ENCODE measurements at regions not wholly inside any gene's neighbourhood (a gene's known extent, or its start where the extent isn't known, plus 50 kb on each side); places are given as distances from the start of the nearest gene placed in this dataset.

DNA sequence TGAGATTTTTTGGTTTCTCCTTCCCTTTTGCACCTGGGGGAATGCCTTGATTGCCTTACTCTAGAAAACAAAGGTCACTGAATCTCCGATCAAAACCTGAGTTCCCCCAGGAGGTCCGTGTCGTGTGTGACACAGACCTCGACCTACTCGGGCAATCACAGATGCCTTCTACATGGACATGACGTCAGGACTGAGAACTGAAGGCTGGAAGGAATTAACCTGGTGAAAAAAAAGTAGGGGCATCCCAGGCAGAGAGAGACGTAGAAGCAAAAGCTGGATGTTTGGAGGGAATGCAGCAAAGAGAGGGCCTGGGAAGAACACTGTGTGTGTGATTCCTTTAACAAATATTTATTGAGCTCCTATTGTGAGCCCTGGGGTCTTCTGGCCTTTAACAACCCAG lies 178.0 kb downstream of the PRDM2 start:
- Histone ChIP-seq H3K4me1 (ENCODE audit: control insufficient read depth in 5 of 5, insufficient read depth in 5 of 5, low read length in 5 of 5) (no peaks in the 10 kb centered on the region), H3K9me3 (ENCODE audit: control insufficient read depth in 5 of 5, low read length in 5 of 5) (peaks cover 0 to 3% (median 0%) of the 10 kb centered on the region in 5 donors), H3K36me3 (ENCODE audit: control insufficient read depth in 5 of 5, insufficient read depth in 5 of 5, low read length in 5 of 5) (no peaks in the 10 kb centered on the region), H3K9ac (ENCODE audit: low read length in 5 of 5) (no peak overlapping the region), H3K4me3 (ENCODE audit: low read depth in 1 of 5, low read length in 5 of 5) (no peak overlapping the region), H3K27me3 (ENCODE audit: control insufficient read depth in 5 of 5, insufficient read depth in 4 of 5, low read length in 5 of 5) (peaks cover 0 to 3% (median 0%) of the 10 kb centered on the region in 5 donors), H3K27ac (ENCODE audit: low read depth, low read length) (no peak overlapping the region)

DNA sequence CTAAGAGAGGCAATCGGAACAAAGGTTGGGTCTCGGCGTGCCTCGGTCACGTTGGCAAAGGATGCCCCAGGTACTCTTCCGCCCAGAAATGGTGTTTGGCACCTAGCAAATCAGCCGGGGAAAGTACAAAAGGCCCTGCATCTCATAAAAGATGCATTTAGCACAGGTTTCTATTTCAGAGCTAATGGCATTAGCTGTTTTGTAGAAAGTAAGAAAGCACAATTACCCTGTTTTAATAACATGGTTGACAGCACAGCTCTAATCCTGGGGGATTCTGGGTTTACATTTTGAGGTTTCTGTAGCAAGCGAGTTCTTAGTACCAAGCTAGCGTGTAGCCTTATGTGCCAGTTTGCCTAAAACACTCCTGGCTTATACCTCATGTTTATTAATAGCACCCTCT lies 178.5 kb downstream of the PRDM2 start:
- Histone ChIP-seq H3K27ac (ENCODE audit: low read depth, low read length) (no peak overlapping the region), H3K9me3 (ENCODE audit: control insufficient read depth in 5 of 5, low read length in 5 of 5) (peaks cover 0 to 3% (median 0%) of the 10 kb centered on the region in 5 donors), H3K27me3 (ENCODE audit: control insufficient read depth in 5 of 5, insufficient read depth in 4 of 5, low read length in 5 of 5) (peaks cover 0 to 3% (median 0%) of the 10 kb centered on the region in 5 donors), H3K36me3 (ENCODE audit: control insufficient read depth in 5 of 5, insufficient read depth in 5 of 5, low read length in 5 of 5) (no peaks in the 10 kb centered on the region), H3K4me1 (ENCODE audit: control insufficient read depth in 5 of 5, insufficient read depth in 5 of 5, low read length in 5 of 5) (no peaks in the 10 kb centered on the region), H3K9ac (ENCODE audit: low read length in 5 of 5) (no peak overlapping the region), H3K4me3 (ENCODE audit: low read depth in 1 of 5, low read length in 5 of 5) (no peak overlapping the region)

DNA sequence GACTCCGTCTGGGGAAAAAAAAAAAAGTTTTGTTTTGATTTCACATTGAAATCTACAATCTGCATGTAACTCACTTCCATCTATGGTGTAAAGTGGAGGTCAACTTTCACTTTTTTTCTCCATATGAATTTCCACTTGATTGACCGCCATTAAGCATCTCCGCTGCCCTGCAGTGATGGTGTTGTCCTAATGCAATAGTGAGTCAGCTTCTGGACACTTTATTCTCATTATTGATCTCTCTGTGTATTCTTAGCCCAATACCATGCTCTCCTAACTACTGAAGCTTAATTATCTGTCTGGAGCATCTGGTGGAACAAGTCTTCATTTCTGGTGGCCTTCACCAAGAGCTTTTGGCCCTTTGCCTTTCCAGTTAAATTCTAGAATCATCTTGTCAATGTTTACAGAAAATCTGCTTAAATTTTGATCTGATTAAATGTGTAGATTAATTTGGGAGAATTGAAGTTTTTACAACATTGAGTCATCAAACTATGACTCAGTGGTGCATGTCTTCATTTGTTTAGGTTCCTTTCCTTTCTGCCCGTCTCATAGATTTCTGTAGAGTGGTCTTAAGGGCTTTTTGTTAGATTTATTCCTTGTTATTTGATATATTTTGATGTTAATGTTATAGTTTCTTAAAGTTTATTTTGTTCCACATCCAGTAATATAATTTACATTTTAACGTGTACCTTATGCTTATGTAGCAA lies 181.5 kb downstream of the PRDM2 start:
- Histone ChIP-seq H3K27me3 (ENCODE audit: control insufficient read depth in 5 of 5, insufficient read depth in 4 of 5, low read length in 5 of 5) (no peaks in the 10 kb centered on the region), H3K4me1 (ENCODE audit: control insufficient read depth in 5 of 5, insufficient read depth in 5 of 5, low read length in 5 of 5) (no peaks in the 10 kb centered on the region)

DNA sequence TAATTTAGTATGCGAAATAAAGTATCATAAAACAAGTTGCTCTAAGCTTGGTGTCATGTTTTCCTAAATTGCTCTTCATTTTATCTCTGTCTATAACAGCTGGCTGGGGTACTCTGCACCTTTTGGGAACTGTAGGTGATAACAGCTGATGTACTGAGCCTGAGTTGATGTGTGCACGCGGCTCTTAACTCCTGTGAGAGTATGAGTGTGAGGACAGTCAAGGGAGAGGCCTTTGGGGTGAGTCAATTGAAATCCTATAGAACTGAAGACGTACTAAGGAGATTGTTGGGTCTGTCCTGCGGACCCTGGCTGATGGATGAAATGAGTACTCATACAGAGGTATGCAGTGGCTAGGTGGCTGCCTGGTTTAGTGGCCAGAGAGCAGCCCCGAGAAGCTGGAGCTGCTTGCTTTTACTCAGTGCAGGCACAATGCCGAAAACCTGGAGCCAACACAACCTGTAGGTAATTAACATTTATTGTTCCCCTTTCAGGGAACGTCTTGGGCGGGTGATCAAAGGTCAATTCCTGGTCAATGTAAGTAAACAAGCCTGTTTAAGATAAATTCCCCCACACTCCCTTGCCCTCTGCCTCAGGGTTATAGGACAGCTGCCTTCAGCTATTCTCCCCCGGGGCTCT lies 188.5 kb downstream of the PRDM2 start:
- Histone ChIP-seq H3K9ac (ENCODE audit: low read length in 5 of 5) (no peak overlapping the region), H3K27me3 (ENCODE audit: control insufficient read depth in 5 of 5, insufficient read depth in 4 of 5, low read length in 5 of 5) (peaks cover 3 to 24% (median 21%) of the 10 kb centered on the region in 5 donors), H3K4me3 (ENCODE audit: low read depth in 1 of 5, low read length in 5 of 5) (no peak overlapping the region), H3K4me1 (ENCODE audit: control insufficient read depth in 5 of 5, insufficient read depth in 5 of 5, low read length in 5 of 5) (peaks cover 0 to 12% (median 8%) of the 10 kb centered on the region in 5 donors), H3K36me3 (ENCODE audit: control insufficient read depth in 5 of 5, insufficient read depth in 5 of 5, low read length in 5 of 5) (no peaks in the 10 kb centered on the region), H3K9me3 (ENCODE audit: control insufficient read depth in 5 of 5, low read length in 5 of 5) (peaks cover 3 to 8% (median 6%) of the 10 kb centered on the region in 5 donors), H3K27ac (ENCODE audit: low read depth, low read length) (no peak overlapping the region)

More for the DNA sequence above, 181.5 kb downstream of the PRDM2 start:
- Histone ChIP-seq H3K27ac (ENCODE audit: low read depth, low read length) (no peak overlapping the region), H3K4me3 (ENCODE audit: low read depth in 1 of 5, low read length in 5 of 5) (no peak overlapping the region), H3K36me3 (ENCODE audit: control insufficient read depth in 5 of 5, insufficient read depth in 5 of 5, low read length in 5 of 5) (no peaks in the 10 kb centered on the region), H3K9ac (ENCODE audit: low read length in 5 of 5) (no peak overlapping the region), H3K9me3 (ENCODE audit: control insufficient read depth in 5 of 5, low read length in 5 of 5) (no peaks in the 10 kb centered on the region)

DNA sequence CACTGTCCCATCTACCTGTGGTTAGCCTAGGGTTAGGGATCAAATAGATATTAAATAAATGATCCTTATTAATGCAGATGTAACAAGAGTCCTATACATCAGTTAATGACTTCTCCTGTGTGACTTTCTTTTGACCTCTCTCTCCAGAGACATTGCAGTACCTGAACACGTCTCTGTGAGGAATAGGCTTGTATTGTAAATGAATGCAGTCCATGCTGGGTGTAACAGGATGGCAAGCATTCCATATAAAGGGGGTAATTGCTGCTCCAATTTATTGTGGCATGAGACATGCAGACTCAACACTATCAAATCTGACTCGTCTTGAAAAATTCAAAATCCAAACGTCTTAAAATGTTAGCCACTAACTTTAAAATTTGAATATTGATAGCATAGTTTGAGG lies 189.5 kb downstream of the PRDM2 start:
- peaks cover 11 to 34% (median 31%) of the 10 kb centered on the region in 5 donors for H3K27me3 ChIP-seq (ENCODE audit: control insufficient read depth in 5 of 5, insufficient read depth in 4 of 5, low read length in 5 of 5)
- no peaks in the 10 kb centered on the region for H3K36me3 ChIP-seq (ENCODE audit: control insufficient read depth in 5 of 5, insufficient read depth in 5 of 5, low read length in 5 of 5)
- peaks cover 2 to 14% (median 11%) of the 10 kb centered on the region in 5 donors for H3K4me1 ChIP-seq (ENCODE audit: control insufficient read depth in 5 of 5, insufficient read depth in 5 of 5, low read length in 5 of 5)
- H3K9me3 ChIP-seq (ENCODE audit: control insufficient read depth in 5 of 5, low read length in 5 of 5): peaks cover 3 to 8% (median 6%) of the 10 kb centered on the region in 5 donors
- no peak overlapping the region for H3K4me3 ChIP-seq (ENCODE audit: low read depth in 1 of 5, low read length in 5 of 5)
- no peak overlapping the region for H3K27ac ChIP-seq (ENCODE audit: low read depth, low read length)
- H3K9ac ChIP-seq (ENCODE audit: low read length in 5 of 5): no peak overlapping the region

DNA sequence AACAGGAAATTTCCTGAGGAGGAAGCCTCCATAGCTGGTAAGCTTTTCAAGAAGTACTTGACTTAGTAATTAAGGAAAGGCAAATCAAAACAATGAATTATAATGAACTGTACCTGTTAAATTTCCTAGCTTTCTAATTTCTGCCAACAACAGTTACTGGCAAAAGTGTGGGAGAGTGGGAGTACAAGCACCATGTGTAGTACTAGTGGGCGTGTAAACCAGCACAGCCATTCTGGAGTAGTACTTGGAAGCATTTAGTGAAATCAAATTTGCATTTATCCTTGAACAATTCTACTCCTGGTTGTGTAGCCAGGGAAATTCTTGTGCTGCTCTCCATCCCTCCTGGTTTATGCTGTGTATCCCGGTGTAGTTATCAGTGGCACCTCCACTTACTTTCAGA lies 190.8 kb downstream of the PRDM2 start:
- Histone ChIP-seq H3K36me3 (ENCODE audit: control insufficient read depth in 5 of 5, insufficient read depth in 5 of 5, low read length in 5 of 5) (no peaks in the 10 kb centered on the region), H3K27me3 (ENCODE audit: control insufficient read depth in 5 of 5, insufficient read depth in 4 of 5, low read length in 5 of 5) (peaks cover 19 to 44% (median 39%) of the 10 kb centered on the region in 5 donors), H3K9ac (ENCODE audit: low read length in 5 of 5) (no peak overlapping the region), H3K4me1 (ENCODE audit: control insufficient read depth in 5 of 5, insufficient read depth in 5 of 5, low read length in 5 of 5) (peaks cover 2 to 14% (median 11%) of the 10 kb centered on the region in 5 donors), H3K4me3 (ENCODE audit: low read depth in 1 of 5, low read length in 5 of 5) (no peak overlapping the region), H3K27ac (ENCODE audit: low read depth, low read length) (no peak overlapping the region), H3K9me3 (ENCODE audit: control insufficient read depth in 5 of 5, low read length in 5 of 5) (peaks cover 3 to 8% (median 6%) of the 10 kb centered on the region in 5 donors)

DNA sequence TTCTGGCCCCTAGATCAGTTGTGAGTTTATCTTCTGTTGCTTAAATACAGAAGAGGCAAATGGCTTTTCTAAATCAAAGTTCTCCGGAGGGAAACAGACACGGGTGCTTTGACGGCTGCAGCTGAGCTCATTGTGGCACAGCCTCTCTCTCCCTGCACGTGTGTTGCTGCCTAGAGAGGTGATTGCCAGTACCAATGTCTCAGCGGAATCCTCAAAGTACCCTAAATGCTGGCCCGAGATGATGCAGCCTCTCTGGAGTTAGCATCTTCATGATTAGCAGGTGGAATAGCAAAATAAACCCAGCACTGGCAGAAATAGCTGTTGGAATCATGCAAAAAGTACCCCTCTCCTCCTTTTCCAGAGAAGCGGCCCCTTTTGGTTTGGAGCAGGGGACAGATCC lies 192.2 kb downstream of the PRDM2 start:
- peak overlapping the region; percentile 36 to 66 (median 60) for H3K4me3 ChIP-seq (ENCODE audit: low read depth in 1 of 5, low read length in 5 of 5)
- H3K9me3 ChIP-seq (ENCODE audit: control insufficient read depth in 5 of 5, low read length in 5 of 5): peaks cover 3 to 8% (median 6%) of the 10 kb centered on the region in 5 donors
- peaks cover 19 to 47% (median 44%) of the 10 kb centered on the region in 5 donors for H3K27me3 ChIP-seq (ENCODE audit: control insufficient read depth in 5 of 5, insufficient read depth in 4 of 5, low read length in 5 of 5)
- no peak overlapping the region for H3K27ac ChIP-seq (ENCODE audit: low read depth, low read length)
- H3K36me3 ChIP-seq (ENCODE audit: control insufficient read depth in 5 of 5, insufficient read depth in 5 of 5, low read length in 5 of 5): no peaks in the 10 kb centered on the region
- peaks cover 2 to 14% (median 11%) of the 10 kb centered on the region in 5 donors for H3K4me1 ChIP-seq (ENCODE audit: control insufficient read depth in 5 of 5, insufficient read depth in 5 of 5, low read length in 5 of 5)
- H3K9ac ChIP-seq (ENCODE audit: low read length in 5 of 5): no peak overlapping the region

DNA sequence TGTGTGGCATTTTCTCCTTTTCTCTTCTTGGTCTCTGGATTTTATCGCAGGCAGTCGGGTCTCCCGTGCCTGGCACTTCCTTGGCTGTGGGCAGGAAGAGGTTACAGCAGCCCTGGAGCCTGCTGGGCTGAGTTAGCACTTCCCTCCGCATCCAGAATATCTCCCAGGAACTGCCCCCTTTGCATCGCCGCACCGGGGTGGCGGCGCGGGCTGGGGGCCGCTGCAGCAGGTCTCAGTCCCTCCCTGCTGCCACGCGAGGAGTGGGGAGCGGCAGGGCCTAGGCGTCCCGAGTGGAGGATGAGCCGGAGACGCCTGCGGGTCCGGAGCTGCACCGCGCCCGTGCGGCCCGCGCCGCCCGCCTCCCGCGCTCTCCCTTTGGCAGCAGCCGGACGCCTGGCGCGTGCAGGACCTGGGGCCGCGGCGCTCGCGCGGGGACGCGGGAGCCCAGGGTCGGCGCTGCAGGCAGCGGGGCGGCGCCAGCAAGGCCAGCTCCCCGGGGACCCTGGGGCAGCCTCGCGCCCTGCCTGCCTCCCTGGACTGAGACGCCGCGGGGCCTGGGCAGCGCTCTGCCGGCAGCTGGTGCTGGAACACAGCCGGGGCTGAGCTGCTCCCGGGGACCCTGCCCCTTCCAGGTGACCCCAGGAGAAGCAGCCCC lies 192.8 kb downstream of the PRDM2 start:
- H3K4me3 ChIP-seq (ENCODE audit: low read depth in 1 of 5, low read length in 5 of 5): peak overlapping the region; percentile 36 to 66 (median 60)

DNA sequence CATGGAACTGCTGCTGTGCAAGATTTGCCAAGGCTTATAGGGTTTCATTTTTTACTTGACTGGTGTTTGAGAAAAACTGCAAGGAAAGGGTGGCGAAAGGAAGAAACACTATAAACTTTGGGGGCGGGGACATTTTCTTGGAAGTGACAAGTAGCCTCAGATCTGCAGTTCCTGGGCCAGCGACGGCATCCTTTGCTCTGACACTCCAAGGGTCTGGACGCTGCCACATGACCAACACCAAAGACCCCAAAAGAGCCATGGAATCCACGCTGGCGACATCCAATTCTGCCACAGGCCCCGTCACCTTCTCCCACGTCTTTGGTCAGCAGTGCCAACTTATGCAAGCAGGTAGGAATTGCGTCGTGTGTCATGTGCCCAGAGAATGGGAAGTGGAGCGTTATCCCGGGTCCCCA lies 193.4 kb downstream of the PRDM2 start:
- Histone ChIP-seq H3K27me3 (ENCODE audit: control insufficient read depth in 5 of 5, insufficient read depth in 4 of 5, low read length in 5 of 5) (peaks cover 19 to 50% (median 42%) of the 10 kb centered on the region in 5 donors), H3K36me3 (ENCODE audit: control insufficient read depth in 5 of 5, insufficient read depth in 5 of 5, low read length in 5 of 5) (no peaks in the 10 kb centered on the region), H3K4me1 (ENCODE audit: control insufficient read depth in 5 of 5, insufficient read depth in 5 of 5, low read length in 5 of 5) (peaks cover 2 to 14% (median 11%) of the 10 kb centered on the region in 5 donors), H3K9ac (ENCODE audit: low read length in 5 of 5) (no peak overlapping the region), H3K4me3 (ENCODE audit: low read depth in 1 of 5, low read length in 5 of 5) (peak overlapping the region; percentile 36 to 66 (median 62)), H3K9me3 (ENCODE audit: control insufficient read depth in 5 of 5, low read length in 5 of 5) (peaks cover 3 to 8% (median 6%) of the 10 kb centered on the region in 5 donors), H3K27ac (ENCODE audit: low read depth, low read length) (no peak overlapping the region)

More for the DNA sequence above, 192.8 kb downstream of the PRDM2 start:
- Histone ChIP-seq H3K9ac (ENCODE audit: low read length in 5 of 5) (no peak overlapping the region), H3K36me3 (ENCODE audit: control insufficient read depth in 5 of 5, insufficient read depth in 5 of 5, low read length in 5 of 5) (no peaks in the 10 kb centered on the region), H3K9me3 (ENCODE audit: control insufficient read depth in 5 of 5, low read length in 5 of 5) (peaks cover 3 to 8% (median 6%) of the 10 kb centered on the region in 5 donors), H3K4me1 (ENCODE audit: control insufficient read depth in 5 of 5, insufficient read depth in 5 of 5, low read length in 5 of 5) (peaks cover 2 to 14% (median 11%) of the 10 kb centered on the region in 5 donors), H3K27ac (ENCODE audit: low read depth, low read length) (no peak overlapping the region), H3K27me3 (ENCODE audit: control insufficient read depth in 5 of 5, insufficient read depth in 4 of 5, low read length in 5 of 5) (peaks cover 19 to 49% (median 44%) of the 10 kb centered on the region in 5 donors)
